ENCODE measurements at regions not wholly inside any gene's neighbourhood (a gene's known extent, or its start where the extent isn't known, plus 50 kb on each side); places are given as distances from the start of the nearest gene placed in this dataset.

- H4K8ac ChIP-seq (replicated peaks; ENCODE audit: insufficient read length, low read depth, low read length), result no peak overlapping the region
- no peak overlapping the region for H3K4ac ChIP-seq (ENCODE audit: low read depth, low read length)
- no peak overlapping the region for H2AFZ ChIP-seq (ENCODE audit: low read length)
- H3K79me1 ChIP-seq (ENCODE audit: insufficient read depth, low read depth, low read length, poor library complexity, severe bottlenecking), result no peaks in the 10 kb centered on the region
- no peaks in the 10 kb centered on the region for H3K79me2 ChIP-seq (ENCODE audit: insufficient read depth, low read length)
- no peak overlapping the region for H4K91ac ChIP-seq (ENCODE audit: insufficient read length, low read depth, low read length)
- no peak for DNase-seq
- no peak overlapping the region for H3K4me2 ChIP-seq (ENCODE audit: insufficient read depth, insufficient read length, low read length)
- no peak overlapping the region for H3K18ac ChIP-seq (ENCODE audit: insufficient read length, low read depth, low read length)
- no peaks in the 10 kb centered on the region; the same call in 1 of the 2 replicates for H3K4me1 ChIP-seq (ENCODE audit: insufficient read depth, low read length)
- no peak overlapping the region for H2BK15ac ChIP-seq (ENCODE audit: low read depth, low read length)
- no peaks in the 10 kb centered on the region for H3K23me2 ChIP-seq (ENCODE audit: insufficient read length, low read depth, low read length, poor library complexity, severe bottlenecking)
- no peak overlapping the region for H2BK5ac ChIP-seq (ENCODE audit: insufficient read length, low read length)
- no peak overlapping the region for H3K14ac ChIP-seq (ENCODE audit: insufficient read depth, low read length)
- H4K5ac ChIP-seq (ENCODE audit: insufficient read length, low read depth, low read length), result no peak overlapping the region
- no peaks in the 10 kb centered on the region for H3K36me3 Mint-ChIP-seq (ENCODE audit: insufficient read depth in 1 of 3, low read depth in 3 of 3)
- no peaks in the 10 kb centered on the region for H4K20me1 ChIP-seq (ENCODE audit: control insufficient read depth, insufficient read depth, insufficient read length)
- no peak overlapping the region for H3K23ac ChIP-seq (ENCODE audit: insufficient read length, low read depth, low read length)
- no peak overlapping the region for H3K56ac ChIP-seq (ENCODE audit: insufficient read length, low read depth, low read length)
- no peak overlapping the region for H2BK20ac ChIP-seq (ENCODE audit: low read depth, low read length, poor library complexity, severe bottlenecking)
- no peak overlapping the region for H3K27ac Mint-ChIP-seq
- no peak overlapping the region for H3K9ac ChIP-seq (ENCODE audit: extremely low read depth, insufficient read length, low read length)
- no peaks in the 10 kb centered on the region for H3K9me3 Mint-ChIP-seq
- peaks cover 23 to 25% of the 10 kb centered on the region in 2 experiments for H3K4me1 Mint-ChIP-seq
- H3K9me3 ChIP-seq (ENCODE audit: control insufficient read depth, low read depth, low read length), result no peaks in the 10 kb centered on the region
- H3T11ph ChIP-seq (ENCODE audit: low read length), result no peak overlapping the region
- no peak overlapping the region for H3K4me3 Mint-ChIP-seq
- no peak for TF ChIP-seq CTCF (conservative IDR thresholded peaks at IDR 0.05)
- H3K27me3 Mint-ChIP-seq (ENCODE audit: low read depth), result no peaks in the 10 kb centered on the region
- no peaks in the 10 kb centered on the region for H3K27me3 ChIP-seq (ENCODE audit: insufficient read depth, low read length)
- no peak overlapping the region for H3K27ac ChIP-seq (ENCODE audit: insufficient read length, low read depth, low read length)
- no peak overlapping the region for H2BK120ac ChIP-seq (ENCODE audit: low read depth, low read length, poor library complexity, severe bottlenecking)
- no CpG with 5 or more reads among the region's 1 CpG for WGBS (ENCODE audit: extremely low coverage, insufficient read length, low lambda C conversion rate)
- no peak overlapping the region for H2BK12ac ChIP-seq (ENCODE audit: insufficient read length, low read depth, low read length)
- H2AK5ac ChIP-seq (ENCODE audit: insufficient read length, low read length), result no peak overlapping the region
Observed at GRCh38 chr2:47312491-47312850, 56.6 kb upstream of the EPCAM start.
